GM18870 (cell line): ENCODE measurements at regions not wholly inside any gene's neighbourhood (a gene's known extent, or its start where the extent isn't known, plus 50 kb on each side); places are given as distances from the start of the nearest gene placed in this dataset.
A peak's percentile ranks its signal among the peaks of the same experiment; 100 is the strongest.
"Not testable (repeated sequence)": the region's sequence is repeated elsewhere in the genome, so short reads cannot be mapped to it uniquely, and the experiment has no call there.

ENCODE experiments used
- ATAC-seq: cut with Tn5 transposase; IDR thresholded peaks from one replicate; pipeline ENCODE4 v1.9.1; 2021; ENCODE audit warnings: moderate library complexity; ENCODE audit not compliant: unreplicated experiment

DNA sequence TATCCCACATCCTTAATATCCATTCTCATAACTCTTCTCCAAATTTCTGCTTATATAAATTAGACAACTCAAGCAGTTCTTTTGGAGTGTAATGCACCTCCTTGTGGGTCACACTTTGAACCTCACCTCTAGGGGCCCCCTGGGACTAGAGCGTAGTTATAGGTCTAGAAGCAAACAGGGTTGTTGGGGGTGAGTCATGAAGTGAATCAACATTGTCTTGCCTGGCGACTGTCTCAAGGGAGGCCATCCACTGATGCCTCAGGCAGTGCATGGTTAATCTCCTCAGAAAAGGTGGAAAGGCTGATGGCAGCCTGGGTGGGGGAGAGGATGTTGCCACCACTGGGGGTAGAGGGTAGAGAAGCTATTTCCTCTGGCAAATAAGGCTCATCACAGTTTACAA, 129.1 kb downstream of the TNFRSF21 start:
- ATAC-seq: no peak

GRCh38 chr6:47179286-47179685, 130.4 kb downstream of the TNFRSF21 start:
- no peak for ATAC-seq

GRCh38 chr6:47175656-47176055, 133.5 kb upstream of the ADGRF1 start:
- no peak for ATAC-seq

DNA sequence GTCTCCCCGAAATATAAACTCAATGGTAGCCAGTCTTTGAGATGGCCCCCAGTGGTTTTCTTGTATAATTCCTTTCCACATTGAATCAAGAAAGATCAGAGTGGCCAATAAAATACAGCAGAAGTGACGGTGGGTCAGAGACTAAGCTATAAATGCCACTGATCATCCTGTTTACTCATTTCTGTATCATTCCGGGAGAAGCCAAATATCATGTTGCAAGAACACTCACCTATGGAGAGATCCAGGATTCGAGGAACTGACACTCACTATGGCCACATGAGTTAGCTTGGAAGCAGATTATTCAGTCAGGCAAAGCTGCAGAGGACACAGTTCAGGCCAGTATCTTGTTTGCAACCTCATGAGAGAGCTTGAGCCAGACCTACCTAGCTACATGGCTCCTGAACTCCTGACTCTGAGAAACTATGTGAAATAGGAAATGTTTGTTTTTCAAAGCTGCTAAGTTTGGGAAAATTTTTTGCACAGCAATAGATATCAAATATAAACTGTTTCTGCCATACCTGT, 132.4 kb upstream of the ADGRF1 start:
- no peak for ATAC-seq

DNA sequence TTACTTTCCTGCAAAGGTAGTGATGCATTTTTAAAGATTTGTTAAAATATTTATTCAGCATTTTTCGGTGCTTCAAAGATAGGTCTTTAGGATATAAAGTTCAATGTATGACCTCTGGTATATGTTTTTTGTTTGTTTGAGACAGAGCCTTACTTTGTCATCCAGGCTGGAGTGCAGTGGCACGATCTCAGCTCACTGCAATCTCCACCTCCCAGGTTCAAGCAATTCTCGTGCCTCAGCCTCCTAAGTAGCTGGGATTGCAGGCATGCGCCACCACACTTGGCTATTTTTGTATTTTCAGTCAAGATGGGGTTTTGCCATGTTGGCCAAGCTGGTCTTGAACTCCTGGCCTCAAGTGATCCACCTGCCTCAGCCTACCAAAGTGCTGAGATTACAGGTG, 131.9 kb upstream of the ADGRF1 start:
- ATAC-seq: not testable (repeated sequence)

GRCh38 chr6:47173145-47173544, 131.0 kb upstream of the ADGRF1 start:
- not testable (repeated sequence) for ATAC-seq

DNA sequence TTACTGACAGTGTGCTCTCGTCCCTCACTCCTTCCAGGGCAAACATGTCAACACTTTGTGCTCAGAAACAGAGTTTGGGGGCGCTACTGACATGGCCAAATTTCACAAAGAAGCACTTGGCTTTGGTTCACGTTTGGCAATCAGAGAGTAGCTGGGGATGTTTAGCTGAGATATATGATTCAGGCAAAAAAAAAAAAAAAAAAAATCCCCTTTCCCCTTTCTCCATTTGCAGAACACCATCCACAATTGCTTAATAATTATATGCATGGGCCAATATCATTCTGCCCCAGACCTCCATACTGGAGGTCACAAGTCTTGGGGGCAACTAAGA, 128.4 kb upstream of the ADGRF1 start:
- no peak for ATAC-seq

DNA sequence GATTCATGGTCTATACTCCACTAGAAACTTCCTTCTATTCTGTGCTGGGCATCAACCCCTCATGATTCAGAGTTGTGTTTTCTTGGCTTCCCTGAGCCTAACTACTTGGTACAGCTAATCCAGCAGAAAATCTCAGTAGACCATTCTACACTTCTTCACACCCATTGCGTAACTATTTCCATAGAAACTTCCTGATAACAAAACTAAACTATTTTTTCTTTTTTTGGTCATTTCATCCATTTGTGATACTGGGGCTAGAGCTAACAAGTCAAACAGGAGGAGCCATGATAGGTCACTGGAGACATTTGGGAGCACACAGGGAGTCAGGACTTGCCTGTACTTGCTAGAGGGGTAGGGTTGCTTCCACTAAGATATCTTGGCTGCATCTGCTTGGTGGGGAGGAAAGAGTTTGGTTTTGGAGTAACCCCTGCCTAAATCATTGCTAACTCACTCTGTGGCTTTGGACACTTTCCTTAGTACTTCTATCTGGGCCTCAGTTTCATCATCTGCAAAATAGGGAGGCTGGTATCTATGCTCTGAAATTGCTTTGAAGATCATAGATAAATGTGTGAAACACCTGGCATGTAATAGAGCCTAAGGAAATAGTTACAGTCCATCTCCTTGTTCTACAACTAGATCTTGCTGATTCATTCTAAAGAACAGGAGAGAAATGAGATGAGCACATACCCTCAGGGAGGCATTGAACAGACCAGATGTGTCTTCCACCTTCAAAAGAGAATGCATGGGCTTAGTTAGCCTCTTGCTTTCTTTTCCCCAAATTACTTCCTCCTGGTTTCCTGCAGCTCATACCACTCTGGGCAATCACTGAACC, 127.9 kb upstream of the ADGRF1 start:
- ATAC-seq: no peak

DNA sequence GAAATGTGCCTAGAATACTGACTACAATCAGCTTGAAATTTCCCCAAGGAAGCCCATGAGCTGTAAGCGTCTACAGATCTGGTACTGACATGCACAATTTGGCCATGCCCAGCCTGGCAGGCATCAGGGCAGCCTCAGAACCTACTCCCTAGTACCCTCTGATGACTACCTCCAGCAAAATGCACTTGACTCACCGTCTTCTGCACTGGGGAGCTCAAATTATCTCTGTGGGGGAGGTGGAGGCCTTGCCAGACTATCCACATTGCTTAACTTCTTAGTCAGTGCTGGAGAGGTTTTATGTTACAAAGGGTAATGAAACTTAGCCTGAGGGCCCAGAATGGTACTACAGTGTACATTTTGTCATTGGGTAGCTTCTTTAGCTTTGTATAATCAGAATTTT, 126.0 kb upstream of the ADGRF1 start:
- no peak for ATAC-seq

DNA sequence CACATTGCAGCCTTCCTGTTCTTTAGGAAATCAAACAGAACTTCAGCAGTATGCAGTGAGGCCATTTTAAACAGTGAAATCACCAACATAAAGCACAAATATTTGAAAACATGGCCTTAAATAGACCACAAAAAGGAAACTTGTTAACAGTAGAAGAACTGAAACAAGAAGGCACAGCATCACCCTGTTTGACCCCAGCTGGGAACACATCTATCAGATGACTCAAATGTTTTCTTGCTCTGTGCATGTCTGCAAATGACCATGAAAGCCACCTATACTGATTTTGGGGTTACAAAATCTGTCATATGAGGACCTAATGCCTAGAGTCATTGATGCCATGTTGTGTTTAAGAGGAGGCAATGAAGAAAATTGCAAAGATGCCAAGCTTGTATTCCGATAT, 123.8 kb upstream of the ADGRF1 start:
- ATAC-seq: peak; percentile 83

- no peak for ATAC-seq
Measured at GRCh38 chr6:47164877-47165276, 122.7 kb upstream of the ADGRF1 start.

GRCh38 chr6:47163536-47163935, 121.4 kb upstream of the ADGRF1 start:
- peak; percentile 48 for ATAC-seq

DNA sequence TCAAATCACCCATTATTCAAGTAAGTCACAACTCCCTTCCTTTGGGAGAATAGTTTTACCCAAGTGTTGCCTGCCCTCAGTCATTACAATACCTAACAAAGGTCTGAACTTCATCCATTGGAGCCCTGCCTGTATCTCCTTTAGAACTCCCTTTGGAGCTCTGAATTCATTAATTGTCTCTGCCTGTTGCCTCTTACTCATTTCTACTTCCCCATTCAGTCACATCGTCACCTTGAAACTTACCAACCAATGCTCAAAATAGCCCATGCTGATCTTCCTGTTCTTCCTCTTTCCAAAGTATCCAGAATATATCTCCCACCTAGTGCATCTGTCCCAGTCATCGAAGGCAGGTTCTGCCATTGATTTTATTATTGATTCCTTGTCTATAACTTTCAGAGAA, 120.7 kb upstream of the ADGRF1 start:
- peak; percentile 30 for ATAC-seq

GRCh38 chr6:47162231-47162630, 120.1 kb upstream of the ADGRF1 start:
- ATAC-seq: no peak

DNA sequence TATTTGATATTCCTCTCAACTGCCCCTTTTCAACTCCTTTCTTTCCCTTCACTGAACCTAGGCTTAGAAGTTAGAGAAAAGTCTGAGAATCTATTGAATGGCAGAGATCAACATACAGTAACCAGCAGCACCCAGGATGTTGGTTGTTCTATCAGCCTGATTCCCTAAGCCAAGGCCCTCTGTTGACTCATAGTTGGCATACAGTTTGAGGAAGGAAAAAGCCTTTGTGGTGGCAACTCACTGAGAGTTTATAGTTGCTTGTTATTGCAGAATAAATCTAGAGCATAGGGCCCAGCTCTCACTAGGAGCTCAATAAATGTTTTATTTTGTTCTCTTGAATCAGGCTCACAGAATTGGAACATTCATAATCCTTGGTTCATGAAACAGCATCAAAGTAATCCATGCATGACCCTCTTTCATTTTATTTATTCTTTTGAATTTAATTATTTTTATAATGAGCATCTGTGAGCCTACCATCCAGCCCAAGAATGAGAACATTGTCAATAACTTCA, 119.1 kb upstream of the ADGRF1 start:
- ATAC-seq: no peak

DNA sequence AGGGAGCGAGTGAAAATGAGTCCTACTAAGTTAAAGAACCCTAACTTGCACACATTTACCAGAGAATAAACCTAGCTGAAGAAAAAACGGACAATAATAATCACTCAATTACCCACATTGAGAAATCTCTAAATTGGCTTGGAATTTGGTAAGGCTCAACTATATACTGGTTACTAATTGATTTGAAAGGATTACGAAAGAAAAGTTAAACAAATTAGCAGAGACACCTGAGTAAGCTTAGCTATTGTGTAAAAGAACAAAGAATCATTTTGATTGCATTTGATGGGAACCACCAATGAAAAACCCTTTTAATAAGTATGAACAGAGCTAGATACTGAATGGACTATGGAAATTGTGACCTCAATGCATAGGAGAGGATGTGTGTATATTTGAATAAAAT, 118.6 kb upstream of the ADGRF1 start:
- ATAC-seq: no peak

GRCh38 chr6:47159763-47160162, 117.6 kb upstream of the ADGRF1 start:
- no peak for ATAC-seq

DNA sequence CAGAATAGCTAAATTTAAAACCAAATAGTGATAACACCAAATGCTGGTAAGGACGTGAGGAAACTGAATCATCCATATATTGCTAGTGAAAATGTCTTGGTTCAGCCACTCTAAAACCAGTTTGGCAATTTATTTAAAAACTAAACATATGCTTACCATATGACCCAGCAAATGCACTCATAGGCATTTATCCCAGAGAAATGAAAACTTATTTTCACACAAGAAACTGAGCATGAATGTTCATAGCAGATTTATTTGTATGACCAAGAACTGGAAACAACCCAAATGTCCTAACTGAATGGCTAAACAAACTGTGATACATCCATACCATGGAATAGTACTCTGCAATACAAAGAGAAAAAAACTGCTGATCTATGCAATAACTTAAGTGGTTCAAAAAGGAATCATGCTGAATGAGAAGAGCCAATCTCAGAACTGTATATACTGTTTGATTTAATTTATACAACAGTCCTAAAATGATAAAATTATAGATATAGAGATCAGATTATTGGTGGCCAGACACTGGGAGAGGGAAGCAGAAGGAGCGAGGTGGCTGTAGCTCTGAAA, 115.6 kb upstream of the ADGRF1 start:
- no peak for ATAC-seq

DNA sequence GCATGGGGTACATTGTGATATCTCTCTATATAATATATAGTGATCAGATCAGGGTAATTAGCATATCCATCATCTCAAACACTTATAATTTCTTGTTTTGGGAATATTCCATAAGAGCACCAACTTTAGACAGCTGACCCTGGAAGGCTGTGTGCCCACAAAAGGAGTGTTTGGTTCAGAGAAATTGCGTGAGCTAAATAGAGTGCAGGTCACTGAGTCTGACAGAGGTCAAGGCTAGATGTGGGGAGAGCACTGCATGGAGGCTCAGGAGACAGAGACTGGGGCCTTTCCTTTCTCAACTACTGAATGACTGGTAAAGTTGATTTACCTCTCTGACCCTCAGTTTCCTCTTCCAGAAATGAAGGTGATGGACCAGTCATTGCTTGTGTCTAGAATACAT, 114.9 kb upstream of the ADGRF1 start:
- no peak for ATAC-seq

DNA sequence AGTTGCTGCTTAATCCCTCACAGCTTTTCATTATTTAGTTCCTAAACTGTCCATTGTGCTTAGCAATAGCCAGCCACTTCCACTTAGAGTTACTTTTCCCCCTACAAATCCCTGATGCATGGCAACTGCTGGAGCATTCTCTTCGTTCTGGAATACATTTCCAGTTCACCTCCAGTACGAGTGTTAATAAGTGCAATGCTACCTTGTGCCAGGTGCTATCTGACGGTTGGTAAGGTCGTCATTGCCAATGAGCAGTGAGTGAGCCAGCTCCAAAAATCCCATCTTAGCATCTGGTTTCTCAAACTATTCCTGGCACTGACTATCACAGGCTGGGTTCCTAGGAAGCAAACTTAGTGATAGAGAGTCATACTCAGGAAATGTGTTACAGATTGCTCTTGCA, 114.1 kb upstream of the ADGRF1 start:
- ATAC-seq: no peak

DNA sequence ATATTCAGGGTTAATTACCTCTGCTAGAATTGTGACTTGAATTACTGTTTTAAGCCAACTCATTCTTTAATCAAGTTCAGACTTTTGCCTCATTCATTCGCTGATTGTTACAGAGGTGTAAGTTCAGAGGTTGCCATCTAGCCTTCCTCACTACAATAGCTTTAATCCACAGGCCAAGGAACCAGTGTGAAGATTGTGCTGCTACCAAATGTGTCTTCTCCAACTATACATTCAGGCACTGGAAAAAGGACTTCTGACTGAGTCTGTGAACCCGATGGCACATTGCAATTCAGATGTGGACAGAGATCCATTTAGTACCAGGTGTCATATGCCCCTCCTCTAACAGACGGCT, 111.2 kb upstream of the ADGRF1 start:
- ATAC-seq: no peak

DNA sequence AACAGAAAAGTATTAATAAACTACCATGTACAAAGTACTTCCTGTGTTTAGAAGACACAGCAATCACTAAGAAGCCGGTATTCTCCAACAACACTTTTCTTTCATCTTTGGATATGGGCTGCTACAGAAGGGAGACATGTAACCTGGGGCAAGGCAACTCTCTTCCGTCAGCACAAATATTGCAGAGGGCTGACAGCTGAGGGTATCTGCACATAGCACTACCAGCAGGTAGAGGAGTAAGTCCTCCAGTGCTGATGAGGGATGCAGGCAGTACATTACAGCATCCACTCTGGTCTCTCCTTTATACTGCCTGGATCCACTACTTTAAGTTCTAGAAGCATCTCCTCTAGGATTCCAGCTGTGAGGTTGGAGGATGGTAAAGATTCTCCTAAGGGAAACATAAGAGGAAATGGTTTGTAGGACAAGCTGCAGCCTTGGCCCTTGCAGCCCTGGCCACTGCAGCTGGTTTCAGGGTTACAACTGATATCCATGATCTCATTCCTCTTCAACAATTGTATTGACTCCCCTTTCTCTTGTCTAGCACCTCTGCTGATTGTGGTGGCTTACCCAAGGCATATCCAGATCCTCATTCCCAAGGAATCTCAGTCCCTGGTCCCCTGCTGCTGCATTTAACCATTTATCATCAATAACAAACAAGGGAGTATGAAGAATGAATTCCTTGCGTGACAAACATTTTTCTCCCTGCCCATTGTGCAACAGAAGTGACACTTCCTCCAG, 110.7 kb upstream of the ADGRF1 start:
- ATAC-seq: no peak
